ENCODE measurements at regions not wholly inside any gene's neighbourhood (a gene's known extent, or its start where the extent isn't known, plus 50 kb on each side); places are given as distances from the start of the nearest gene placed in this dataset.

GRCh38 chr6:137772541-137773250, 94.4 kb upstream of the TNFAIP3 start:
- H3K79me1 ChIP-seq (ENCODE audit: low read depth in 1 of 2, low read length in 2 of 2) = no peaks in the 10 kb centered on the region
- intact Hi-C loops (cut with micrococcal nuclease) (no loop called here), dilution Hi-C loops (cut with HindIII; ENCODE audit: low sequenced_read_pairs, unreplicated experiment) (no loop called here), in situ Hi-C loops (cut with MboI; ENCODE audit: low sequenced_read_pairs) (no loop called here)
- no peak overlapping the region for H3K4me2 ChIP-seq (ENCODE audit: low read depth, low read length)
- ATAC-seq (ENCODE audit: low read depth) = no peak
- no peak overlapping the region for H3K9ac ChIP-seq (ENCODE audit: low read depth, low read length)
- H3K56ac ChIP-seq (ENCODE audit: extremely low read depth, insufficient read depth, low read length) = no peak overlapping the region
- no peak overlapping the region for H3K4me3 ChIP-seq (ENCODE audit: insufficient read depth, low read depth, low read length)
- no peak overlapping the region; the same call in 1 of the 2 replicates for H2AK5ac ChIP-seq (ENCODE audit: low read depth, low read length)
- no peak overlapping the region for H4K91ac ChIP-seq (ENCODE audit: insufficient read depth, low read depth, low read length)
- H4K8ac ChIP-seq (ENCODE audit: low read depth in 2 of 2, low read length in 2 of 2) = no peak overlapping the region
- no peaks in the 10 kb centered on the region for H4K20me1 ChIP-seq (ENCODE audit: insufficient read depth, low read length)
- POLR2A ChIA-PET (ENCODE audit: unreplicated experiment) = no interaction called here
- no peaks in the 10 kb centered on the region for H3K36me3 ChIP-seq (ENCODE audit: control insufficient read depth, insufficient read depth, low read length)
- H4K5ac ChIP-seq (ENCODE audit: low read depth, low read length) = no peak overlapping the region
- BruUV-seq (replicated peaks) = no TSS peak
- CTCF ChIA-PET = no interaction called here
- no peaks in the 10 kb centered on the region for H3K27me3 ChIP-seq (ENCODE audit: control insufficient read depth, insufficient read depth, low read length)
- no peak overlapping the region for H2AK9ac ChIP-seq (replicated peaks; ENCODE audit: low read depth, low read length, poor library complexity)
- no peak overlapping the region for H2AFZ ChIP-seq (replicated peaks; ENCODE audit: low read length, poor library complexity)
- H3K9me1 ChIP-seq (ENCODE audit: insufficient read depth, low read length) = 0 out of 2 replicates have a peak, but pooled peaks cover 5% of the 10 kb centered on the region
- H2BK120ac ChIP-seq (ENCODE audit: low read depth, low read length) = no peak overlapping the region
- no peak overlapping the region for H3K27ac ChIP-seq (ENCODE audit: insufficient read depth, low read length)
- no peak overlapping the region for H3K18ac ChIP-seq (ENCODE audit: low read depth, low read length)
- H3K4me1 ChIP-seq (ENCODE audit: control insufficient read depth, insufficient read depth, low read length) = peaks cover 9% of the 10 kb centered on the region
- H3K23ac ChIP-seq (ENCODE audit: low read depth, low read length) = no peak overlapping the region
- no peak for DNase-seq
- no peak overlapping the region for H2BK20ac ChIP-seq (ENCODE audit: low read depth, low read length)
- WGBS, 2 experiments (ENCODE audit: extremely low coverage in 2 of 2, insufficient read length in 1 of 2) = no CpG with 5 or more reads among the region's 7 CpGs
- H2BK15ac ChIP-seq (ENCODE audit: low read depth, low read length) = no peak overlapping the region
- no peak overlapping the region for H3K14ac ChIP-seq (replicated peaks; ENCODE audit: low read depth, low read length)
- no peak overlapping the region for H3K4ac ChIP-seq (ENCODE audit: low read depth, low read length)
- no peaks in the 10 kb centered on the region for H3K9me3 ChIP-seq (ENCODE audit: control insufficient read depth, insufficient read depth, low read length)
- no peak for TF ChIP-seq USF2 (IDR thresholded peaks at IDR 0.05; ENCODE audit: low read depth, low read length)
- no peak for TF ChIP-seq BHLHE40 (IDR thresholded peaks at IDR 0.05; ENCODE audit: low read depth, low read length)
- no peak for TF ChIP-seq MXI1 (IDR thresholded peaks at IDR 0.05; ENCODE audit: borderline replicate concordance, low read depth, low read length)
- no peak for TF ChIP-seq FOS (IDR thresholded peaks at IDR 0.05; ENCODE audit: low read depth, low read length)
- TF ChIP-seq RCOR1 (IDR thresholded peaks at IDR 0.05; ENCODE audit: insufficient replicate concordance, low read length) = no peak
- TF ChIP-seq RFX5 (IDR thresholded peaks at IDR 0.05; ENCODE audit: low read depth, low read length) = no peak
- TF ChIP-seq MAZ (IDR thresholded peaks at IDR 0.05; ENCODE audit: borderline replicate concordance, low read depth, low read length) = no peak
- TF ChIP-seq RAD21 (IDR thresholded peaks at IDR 0.05; ENCODE audit: low read length) = no peak
- TF ChIP-seq NFE2L2 (IDR thresholded peaks at IDR 0.05; ENCODE audit: low read depth, low read length) = no peak
- no peak for TF ChIP-seq CEBPB (IDR thresholded peaks at IDR 0.05; ENCODE audit: low read depth, low read length)
- no peak overlapping the region for H2BK5ac ChIP-seq (ENCODE audit: low read depth, low read length, poor library complexity, severe bottlenecking)
